Bronchial epithelial cell (primary cell): ENCODE measurements at regions not wholly inside any gene's neighbourhood (a gene's known extent, or its start where the extent isn't known, plus 50 kb on each side); places are given as distances from the start of the nearest gene placed in this dataset.

ENCODE experiments used
- DNase-seq: peaks from one replicate; pipeline ENCODE4 v3.0.0-alpha.2; 2010; ENCODE audit warnings: low read depth
- FAIRE-seq: peaks from 2 replicates; lab custom pipeline; 2011; peaks lifted over from hg19 to GRCh38; lab: Jason Lieb, UNC
- H3K27me3 ChIP-seq: 2 replicates; pipeline ENCODE4 v1.5.1; 2011; ENCODE audit warnings: low read length; ENCODE audit not compliant: control insufficient read depth, insufficient read depth
- H3K36me3 ChIP-seq: 2 replicates; pipeline ENCODE4 v1.5.1; 2011; ENCODE audit warnings: low read length; ENCODE audit not compliant: control insufficient read depth, insufficient read depth
- H3K4me3 ChIP-seq: 2 replicates; pipeline ENCODE4 v1.5.1; 2011; ENCODE audit warnings: mild to moderate bottlenecking, low read depth, low read length, control low read depth
- TF ChIP-seq, protein P1 (sequence below): IDR thresholded peaks from 2 replicates; pipeline ENCODE4 v1.5.1; 2011; ENCODE audit warnings: mild to moderate bottlenecking, moderate library complexity, low read length, control low read depth, inconsistent platforms; ENCODE audit not compliant: insufficient read depth, severe bottlenecking

DNA sequence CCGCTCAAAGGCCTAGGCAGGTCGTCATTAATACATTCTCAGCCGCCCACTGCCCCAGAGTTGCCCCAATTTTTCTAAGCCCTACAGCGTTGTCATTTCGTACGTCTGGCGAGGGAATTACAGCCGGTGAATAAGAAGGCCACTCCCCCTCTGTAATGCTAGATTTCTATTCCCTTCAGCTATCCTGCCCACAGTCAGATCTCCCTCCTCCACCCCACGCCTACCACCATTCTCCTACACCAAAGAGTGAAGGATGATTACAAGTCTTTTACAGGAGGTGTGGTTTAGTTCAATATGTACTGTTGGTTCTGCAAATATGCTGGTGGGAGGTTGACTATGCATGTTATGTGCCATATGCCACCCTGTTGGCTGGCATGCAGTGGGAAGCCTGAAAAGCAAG, 83.7 kb upstream of the SMIM15 start:
- DNase-seq, result peak; percentile 55
- Histone ChIP-seq H3K27me3 (no peaks in the 10 kb centered on the region), H3K36me3 (no peaks in the 10 kb centered on the region), H3K4me3 (no peak overlapping the region)
- peak; percentile 43 for FAIRE-seq
- TF ChIP-seq, protein P1, sequence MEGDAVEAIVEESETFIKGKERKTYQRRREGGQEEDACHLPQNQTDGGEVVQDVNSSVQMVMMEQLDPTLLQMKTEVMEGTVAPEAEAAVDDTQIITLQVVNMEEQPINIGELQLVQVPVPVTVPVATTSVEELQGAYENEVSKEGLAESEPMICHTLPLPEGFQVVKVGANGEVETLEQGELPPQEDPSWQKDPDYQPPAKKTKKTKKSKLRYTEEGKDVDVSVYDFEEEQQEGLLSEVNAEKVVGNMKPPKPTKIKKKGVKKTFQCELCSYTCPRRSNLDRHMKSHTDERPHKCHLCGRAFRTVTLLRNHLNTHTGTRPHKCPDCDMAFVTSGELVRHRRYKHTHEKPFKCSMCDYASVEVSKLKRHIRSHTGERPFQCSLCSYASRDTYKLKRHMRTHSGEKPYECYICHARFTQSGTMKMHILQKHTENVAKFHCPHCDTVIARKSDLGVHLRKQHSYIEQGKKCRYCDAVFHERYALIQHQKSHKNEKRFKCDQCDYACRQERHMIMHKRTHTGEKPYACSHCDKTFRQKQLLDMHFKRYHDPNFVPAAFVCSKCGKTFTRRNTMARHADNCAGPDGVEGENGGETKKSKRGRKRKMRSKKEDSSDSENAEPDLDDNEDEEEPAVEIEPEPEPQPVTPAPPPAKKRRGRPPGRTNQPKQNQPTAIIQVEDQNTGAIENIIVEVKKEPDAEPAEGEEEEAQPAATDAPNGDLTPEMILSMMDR, result no peak

DNA sequence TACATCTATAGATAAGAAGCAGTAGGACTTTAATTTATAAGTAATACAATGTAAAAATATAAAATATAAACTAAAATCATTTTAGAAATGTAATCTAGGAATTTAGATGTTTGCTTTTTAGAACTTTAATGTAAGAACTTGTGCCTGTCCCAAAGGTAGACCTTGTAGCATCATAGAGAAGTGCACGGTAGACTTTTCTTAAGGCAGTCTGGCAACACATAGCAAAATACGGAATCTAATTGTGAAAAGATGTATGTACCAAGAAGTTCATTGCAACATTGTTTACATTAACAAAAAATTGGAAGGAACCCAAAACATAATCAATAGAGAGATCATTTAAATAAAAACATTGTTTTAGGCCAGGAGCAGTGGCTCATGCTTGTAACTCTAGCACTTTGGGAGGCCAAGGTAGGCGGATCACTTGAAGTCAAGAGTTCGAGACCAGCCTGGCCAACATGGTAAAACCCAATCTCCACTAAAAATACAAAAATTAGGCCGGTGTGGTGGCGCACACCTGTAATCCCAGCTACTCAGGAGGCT, 84.6 kb upstream of the SMIM15 start:
- Histone ChIP-seq H3K4me3 (no peak overlapping the region), H3K27me3 (no peaks in the 10 kb centered on the region), H3K36me3 (no peaks in the 10 kb centered on the region)
- DNase-seq (no peak), FAIRE-seq (no peak)
- TF ChIP-seq, protein P1, result no peak

DNA sequence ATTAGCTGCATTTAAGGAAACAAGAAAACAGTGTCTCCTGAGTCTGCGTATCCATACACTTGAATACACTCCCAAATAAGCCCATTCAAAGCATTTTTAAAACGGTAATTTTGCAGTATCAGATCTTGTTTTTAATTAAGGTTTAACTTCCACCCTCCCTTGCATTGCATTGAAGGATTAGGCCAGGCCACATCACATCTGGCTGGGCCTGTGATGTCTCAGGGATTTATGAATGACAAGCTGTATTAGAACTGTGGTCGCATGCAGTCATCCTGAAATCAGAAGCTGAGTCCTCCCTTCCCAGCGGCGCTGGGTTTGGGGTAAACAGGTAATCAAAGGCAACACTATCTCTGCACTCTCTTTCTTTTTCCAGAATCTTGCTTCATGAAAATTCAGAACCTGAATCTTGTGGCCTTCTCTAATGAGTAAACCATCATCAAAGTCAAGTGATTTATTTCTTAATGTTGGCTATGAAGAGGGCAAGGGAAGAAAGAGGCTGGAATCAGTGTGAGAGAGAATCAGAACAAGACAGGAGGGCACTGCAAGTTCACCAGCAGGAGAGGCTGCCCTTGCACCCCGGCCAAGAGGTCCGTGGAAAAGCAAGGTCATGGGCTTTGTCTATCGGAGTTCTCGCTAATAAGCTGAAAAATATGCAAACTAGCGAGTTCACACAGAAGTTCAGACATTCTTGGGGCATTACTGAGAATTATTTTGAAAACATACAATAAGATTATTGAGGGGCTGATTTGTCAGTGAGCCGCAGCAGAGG, 80.0 kb upstream of the ZSWIM6 start:
- DNase-seq, result no peak
- H3K4me3 ChIP-seq, result no peak overlapping the region
- no peak for FAIRE-seq
- TF ChIP-seq, protein P1, result no peak
- H3K27me3 ChIP-seq, result no peaks in the 10 kb centered on the region
- no peaks in the 10 kb centered on the region for H3K36me3 ChIP-seq

DNA sequence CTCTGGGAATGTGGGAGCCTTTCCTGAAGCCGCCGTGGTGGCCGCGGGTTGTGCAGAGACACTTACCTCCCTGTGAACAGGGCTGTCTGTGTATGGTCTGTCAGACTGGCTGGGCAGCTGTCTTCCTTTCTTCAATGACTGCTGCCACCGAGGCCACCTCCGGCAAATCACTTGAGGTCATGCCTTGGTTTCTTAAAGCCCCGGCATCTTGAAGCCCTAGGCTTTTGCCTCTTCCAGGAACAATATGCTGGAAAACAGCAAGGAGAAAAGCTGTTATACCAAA, 79.5 kb upstream of the ZSWIM6 start:
- DNase-seq, result no peak
- Histone ChIP-seq H3K36me3 (no peaks in the 10 kb centered on the region), H3K4me3 (no peak overlapping the region), H3K27me3 (no peaks in the 10 kb centered on the region)
- no peak for FAIRE-seq
- TF ChIP-seq, protein P1, result no peak

DNA sequence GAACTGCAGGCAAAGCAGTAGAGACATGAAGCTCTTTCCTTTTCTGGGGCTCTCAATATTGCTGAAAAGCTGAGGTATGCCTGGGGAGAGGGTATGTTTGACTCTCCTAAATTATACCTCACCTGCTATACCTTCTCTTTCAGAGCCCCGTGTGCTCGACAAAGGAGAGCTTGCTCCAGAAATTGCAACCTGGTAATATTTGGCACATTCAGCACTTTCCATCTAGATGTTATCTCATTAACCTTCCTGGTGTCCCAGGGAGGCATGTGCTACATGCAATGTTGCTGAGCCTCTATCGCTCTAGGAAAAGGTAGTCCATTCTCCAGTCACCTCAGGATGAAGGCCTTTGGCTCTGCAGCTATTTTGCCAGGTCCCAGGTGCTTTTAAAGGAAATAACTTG, 78.5 kb upstream of the ZSWIM6 start:
- Histone ChIP-seq H3K36me3 (no peaks in the 10 kb centered on the region), H3K4me3 (no peak overlapping the region), H3K27me3 (no peaks in the 10 kb centered on the region)
- TF ChIP-seq, protein P1, result no peak
- FAIRE-seq, result no peak
- no peak for DNase-seq
